Caco-2 (cell line): ENCODE measurements at regions not wholly inside any gene's neighbourhood (a gene's known extent, or its start where the extent isn't known, plus 50 kb on each side); places are given as distances from the start of the nearest gene placed in this dataset.

Source experiments
- BruUV-seq: library from RNA; stranded (reverse); fragments of 400-500 nt; replicated peaks from 2 replicates; lab custom pipeline; 2021; lab: Mats Ljungman, UMichigan
- CTCF ChIA-PET: fragments of 300-600 bp; sonication (Branson Sonifier 250); formaldehyde crosslinking; loops from one replicate; lab custom pipeline; 2022; ENCODE audit warnings: antibody characterized with exemption; lab: Charles Lee
- POLR2A ChIA-PET: fragments of 300-600 bp; sonication (Branson Sonifier 250); formaldehyde crosslinking; loops from one replicate; lab custom pipeline; 2022; ENCODE audit warnings: antibody characterized with exemption; lab: Charles Lee
- DNase-seq, 2 experiments: peaks; one replicate each; pipeline versions ENCODE4 v3.0.0 to v3.0.0-alpha.2; 2020 to 2022
- H3K27me3 ChIP-seq: replicated peaks from 2 replicates; pipeline ENCODE4 v1.6.0; 2011; ENCODE audit warnings: low read length; ENCODE audit not compliant: control insufficient read depth, insufficient read depth
- H3K36me3 ChIP-seq: 2 replicates; pipeline ENCODE4 v1.5.1; 2011; ENCODE audit warnings: low read length; ENCODE audit not compliant: control insufficient read depth, insufficient read depth
- H3K4me1 ChIP-seq: fragments of 250-450 bp; sonication (Bioruptor Pico); 2 replicates; pipeline ENCODE4 v1.5.1; 2020; ENCODE audit warnings: mild to moderate bottlenecking
- H3K4me3 ChIP-seq: 2 replicates; pipeline ENCODE4 v1.5.1; 2011; ENCODE audit warnings: low read depth, mild to moderate bottlenecking, control low read depth, low read length
- H3K9me3 ChIP-seq: fragments of 250-450 bp; sonication (Bioruptor Pico); 2 replicates; pipeline ENCODE4 v1.5.1; 2020; ENCODE audit warnings: mild to moderate bottlenecking, moderate library complexity
- H3K27ac Mint-ChIP-seq: one replicate; pipeline ENCODE4 v1.8.0; 2022; ENCODE audit warnings: mixed read lengths; ENCODE audit not compliant: unreplicated experiment
- H3K27me3 Mint-ChIP-seq: one replicate; pipeline ENCODE4 v1.8.0; 2022; ENCODE audit warnings: mixed read lengths; ENCODE audit not compliant: insufficient read depth, unreplicated experiment
- H3K36me3 Mint-ChIP-seq: one replicate; pipeline ENCODE4 v1.8.0; 2022; ENCODE audit warnings: mild to moderate bottlenecking, mixed read lengths; ENCODE audit not compliant: insufficient read depth, unreplicated experiment
- H3K4me1 Mint-ChIP-seq: one replicate; pipeline ENCODE4 v1.8.0; 2022; ENCODE audit warnings: low read depth, mixed read lengths; ENCODE audit not compliant: unreplicated experiment
- H3K4me3 Mint-ChIP-seq: one replicate; pipeline ENCODE4 v1.8.0; 2022; ENCODE audit warnings: mild to moderate bottlenecking, moderate library complexity, mixed read lengths; ENCODE audit not compliant: unreplicated experiment
- H3K9me3 Mint-ChIP-seq: one replicate; pipeline ENCODE4 v1.8.0; 2022; ENCODE audit warnings: mixed read lengths; ENCODE audit not compliant: unreplicated experiment
- CTCF ChIP-seq, 2 experiments: fragments of 200-600 bp in 1 of 2; IDR thresholded peaks; 1 replicate in 1 of 2; 2 replicates in 1 of 2; pipeline versions ENCODE4 v1.5.1 to v1.8.0; 2011 to 2022; ENCODE audit warnings: antibody characterized with exemption in 1 of 2, control low read depth in 1 of 2, inconsistent platforms in 1 of 2, low read depth in 1 of 2, low read length in 1 of 2, mild to moderate bottlenecking in 1 of 2, moderate library complexity in 1 of 2; ENCODE audit not compliant: insufficient read depth in 1 of 2, severe bottlenecking in 1 of 2, unreplicated experiment in 1 of 2
- intact Hi-C: fragments of 100-400 bp; cut with micrococcal nuclease; formaldehyde crosslinking; loops from one replicate; pipeline ENCODE4 v1.10.0; 2022; ENCODE audit not compliant: unreplicated experiment

GRCh38 chr2:204129591-204130294 is 193.2 kb downstream of the ICOS start:
- Histone ChIP-seq H3K36me3 (no peaks in the 10 kb centered on the region), H3K4me3 (no peak overlapping the region), H3K27me3 (no peaks in the 10 kb centered on the region), H3K4me1 (no peaks in the 10 kb centered on the region), H3K9me3 (no peaks in the 10 kb centered on the region)
- ChIA-PET CTCF (no interaction called here), POLR2A (no interaction called here)
- no peak for TF ChIP-seq CTCF (IDR thresholded peaks at IDR 0.05; ENCODE audit: insufficient read depth in 1 of 2, low read depth in 1 of 2, low read length in 1 of 2, severe bottlenecking in 1 of 2, unreplicated experiment in 1 of 2)
- Mint-ChIP-seq H3K4me3 (no peak overlapping the region), H3K9me3 (no peaks in the 10 kb centered on the region), H3K27ac (no peak overlapping the region), H3K4me1 (no peaks in the 10 kb centered on the region), H3K27me3 (peaks cover 17% of the 10 kb centered on the region), H3K36me3 (no peaks in the 10 kb centered on the region)
- intact Hi-C loops: no loop called here
- no TSS peak for BruUV-seq
- no peak for DNase-seq

- Histone ChIP-seq H3K9me3 (no peaks in the 10 kb centered on the region), H3K4me1 (no peaks in the 10 kb centered on the region), H3K4me3 (no peak overlapping the region), H3K36me3 (no peaks in the 10 kb centered on the region), H3K27me3 (no peaks in the 10 kb centered on the region)
- no peak for TF ChIP-seq CTCF (IDR thresholded peaks at IDR 0.05; ENCODE audit: insufficient read depth in 1 of 2, low read depth in 1 of 2, low read length in 1 of 2, severe bottlenecking in 1 of 2, unreplicated experiment in 1 of 2)
- Mint-ChIP-seq H3K27me3 (peaks cover 18% of the 10 kb centered on the region), H3K9me3 (no peaks in the 10 kb centered on the region), H3K36me3 (no peaks in the 10 kb centered on the region), H3K27ac (no peak overlapping the region), H3K4me3 (no peak overlapping the region), H3K4me1 (no peaks in the 10 kb centered on the region)
- intact Hi-C loops: no loop called here
- ChIA-PET POLR2A (no interaction called here), CTCF (no interaction called here)
- BruUV-seq: no TSS peak
- DNase-seq: no peak
Measured at GRCh38 chr2:204131621-204132020, 195.1 kb downstream of the ICOS start.

GRCh38 chr2:204133476-204133875 is 196.9 kb downstream of the ICOS start:
- H3K36me3 Mint-ChIP-seq: no peaks in the 10 kb centered on the region
- CTCF ChIA-PET: no interaction called here
- BruUV-seq: no TSS peak

More at GRCh38 chr2:204133476-204133875, 196.9 kb downstream of the ICOS start:
- Histone ChIP-seq H3K36me3 (no peaks in the 10 kb centered on the region), H3K9me3 (no peaks in the 10 kb centered on the region), H3K4me1 (no peaks in the 10 kb centered on the region), H3K27me3 (no peaks in the 10 kb centered on the region), H3K4me3 (no peak overlapping the region)
- no peak for TF ChIP-seq CTCF (IDR thresholded peaks at IDR 0.05; ENCODE audit: insufficient read depth in 1 of 2, low read depth in 1 of 2, low read length in 1 of 2, severe bottlenecking in 1 of 2, unreplicated experiment in 1 of 2)
- H3K9me3 Mint-ChIP-seq: no peaks in the 10 kb centered on the region
- POLR2A ChIA-PET: no interaction called here
- no peaks in the 10 kb centered on the region for H3K4me1 Mint-ChIP-seq
- DNase-seq: no peak
- intact Hi-C loops: no loop called here
- peaks cover 24% of the 10 kb centered on the region for H3K27me3 Mint-ChIP-seq
- H3K27ac Mint-ChIP-seq: no peak overlapping the region
- no peak overlapping the region for H3K4me3 Mint-ChIP-seq
